ENCODE measurements at regions not wholly inside any gene's neighbourhood (a gene's known extent, or its start where the extent isn't known, plus 50 kb on each side); places are given as distances from the start of the nearest gene placed in this dataset.

GRCh38 chr15:38671675-38672254 is 107.2 kb upstream of the RASGRP1 start:
- TF ChIP-seq CTCF (IDR thresholded peaks at IDR 0.05; ENCODE audit: extremely low read depth in 1 of 2, insufficient read depth in 1 of 2, low read depth in 1 of 2, low read length in 2 of 2): no peak
- no peak for TF ChIP-seq EZH2 (IDR thresholded peaks at IDR 0.05; ENCODE audit: borderline replicate concordance, low read depth, low read length, severe bottlenecking)

Data from endothelial cell of umbilical vein (primary cell).